WI38 (cell line): ENCODE measurements at regions not wholly inside any gene's neighbourhood (a gene's known extent, or its start where the extent isn't known, plus 50 kb on each side); places are given as distances from the start of the nearest gene placed in this dataset.

Experiments
- H3K4me3 ChIP-seq: 2 replicates; pipeline ENCODE4 v1.5.1; 2011; ENCODE audit warnings: low read depth, mild to moderate bottlenecking, control low read depth, low read length
- CTCF ChIP-seq: IDR thresholded peaks from 2 replicates; pipeline ENCODE4 v1.5.1; 2012; ENCODE audit warnings: low read depth, mild to moderate bottlenecking, control low read depth, low read length

GRCh38 chr2:156673981-156674380, 237.8 kb downstream of the GPD2 start:
- TF ChIP-seq CTCF = no peak
- no peak overlapping the region for H3K4me3 ChIP-seq

- no peak for TF ChIP-seq CTCF
Measured at GRCh38 chr2:156675896-156676295, 239.7 kb downstream of the GPD2 start.

GRCh38 chr2:156679820-156680219, 243.6 kb downstream of the GPD2 start:
- TF ChIP-seq CTCF = no peak

More at GRCh38 chr2:156675896-156676295, 239.7 kb downstream of the GPD2 start:
- H3K4me3 ChIP-seq = no peak overlapping the region

GRCh38 chr2:156680266-156680665, 244.1 kb downstream of the GPD2 start:
- TF ChIP-seq CTCF = no peak
- no peak overlapping the region for H3K4me3 ChIP-seq

More at GRCh38 chr2:156679820-156680219, 243.6 kb downstream of the GPD2 start:
- H3K4me3 ChIP-seq = no peak overlapping the region

- no peak for TF ChIP-seq CTCF
- H3K4me3 ChIP-seq = no peak overlapping the region
Measured at GRCh38 chr2:156687126-156687525, 250.9 kb downstream of the GPD2 start.

- no peak overlapping the region for H3K4me3 ChIP-seq
- no peak for TF ChIP-seq CTCF
Measured at GRCh38 chr2:156687715-156688114, 251.5 kb downstream of the GPD2 start.

- TF ChIP-seq CTCF = no peak
- H3K4me3 ChIP-seq = no peak overlapping the region
Measured at GRCh38 chr2:156689939-156690338, 253.8 kb downstream of the GPD2 start.
